Panc1 (cell line): ENCODE measurements at regions not wholly inside any gene's neighbourhood (a gene's known extent, or its start where the extent isn't known, plus 50 kb on each side); places are given as distances from the start of the nearest gene placed in this dataset.

Experiments used
- ATAC-seq: fragments of 200-7000 bp; cut with Tn5 transposase; 2 replicates; pipeline ENCODE4 v1.9.1; 2020; ENCODE audit warnings: mild to moderate bottlenecking, moderate library complexity
- BruUV-seq: library from RNA; stranded (reverse); fragments of 400-500 nt; replicated peaks from 2 replicates; lab custom pipeline; 2021; lab: Mats Ljungman, UMichigan
- CTCF ChIA-PET: fragments of 300-600 bp; sonication (Branson Sonifier 250); formaldehyde crosslinking; loops from one replicate; lab custom pipeline; 2022; ENCODE audit warnings: antibody characterized with exemption; lab: Charles Lee
- POLR2A ChIA-PET: fragments of 300-600 bp; sonication (Branson Sonifier 250); formaldehyde crosslinking; loops from one replicate; lab custom pipeline; 2022; ENCODE audit warnings: antibody characterized with exemption; lab: Charles Lee
- DNase-seq: peaks from one replicate; pipeline ENCODE4 v3.0.0-alpha.2; 2010; ENCODE audit warnings: low read depth, low spot score
- H3K27ac ChIP-seq: 2 replicates; pipeline ENCODE4 v1.5.1; 2011; ENCODE audit warnings: mild to moderate bottlenecking, low read length, inconsistent platforms
- H3K27me3 ChIP-seq: fragments of 200-500 bp; sonication (Bioruptor generic); 2 replicates; pipeline ENCODE4 v1.6.0; 2014; ENCODE audit warnings: low read length, inconsistent platforms; ENCODE audit not compliant: control insufficient read depth, insufficient read depth
- H3K36me3 ChIP-seq: fragments of 200-500 bp; sonication (Bioruptor generic); 2 replicates; pipeline ENCODE4 v1.5.1; 2014; ENCODE audit warnings: inconsistent platforms, mild to moderate bottlenecking, low read length, moderate library complexity; ENCODE audit not compliant: control insufficient read depth, insufficient read depth
- H3K4me1 ChIP-seq: 2 replicates; pipeline ENCODE4 v1.5.1; 2011; ENCODE audit warnings: inconsistent platforms, mild to moderate bottlenecking, low read length, moderate library complexity; ENCODE audit not compliant: control insufficient read depth, insufficient read depth
- H3K4me3 ChIP-seq, 2 experiments: 2 replicates each; pipeline ENCODE4 v1.5.1; 2011 to 2012; ENCODE audit warnings: low read depth in 2 of 2, low read length in 2 of 2, mild to moderate bottlenecking in 2 of 2, inconsistent platforms in 1 of 2, moderate library complexity in 1 of 2
- H3K9me3 ChIP-seq: fragments of 200-500 bp; sonication (Bioruptor generic); 2 replicates; pipeline ENCODE4 v1.5.1; 2014; ENCODE audit warnings: low read depth, mild to moderate bottlenecking, inconsistent platforms, low read length, moderate library complexity; ENCODE audit not compliant: control insufficient read depth, insufficient read depth
- POLR2AphosphoS5 ChIP-seq: IDR thresholded peaks from 2 replicates; pipeline ENCODE4 v1.6.1; 2012; ENCODE audit warnings: mild to moderate bottlenecking, low read depth, low read length, moderate library complexity
- SIN3A ChIP-seq: IDR thresholded peaks from 2 replicates; pipeline ENCODE4 v1.6.1; 2012; ENCODE audit warnings: low read depth, mild to moderate bottlenecking, low read length, moderate library complexity, borderline replicate concordance; ENCODE audit not compliant: insufficient read depth
- TCF7L2 ChIP-seq: IDR thresholded peaks from 2 replicates; pipeline ENCODE4 v1.6.1; 2011; ENCODE audit warnings: mild to moderate bottlenecking, low read depth, low read length, inconsistent platforms
- in situ Hi-C: cut with HindIII; loops from 2 replicates; pipeline ENCODE4 v1.10.0; 2016; ENCODE audit warnings: low sequenced_read_pairs, low pct_unique_long_range_greater_than_20kb
- intact Hi-C: fragments of 100-400 bp; cut with micrococcal nuclease; formaldehyde crosslinking; loops from one replicate; pipeline ENCODE4 v1.10.0; 2022; ENCODE audit not compliant: unreplicated experiment
- TF ChIP-seq, protein P1 (sequence below), 2 experiments: IDR thresholded peaks; 2 replicates each; pipeline ENCODE4 v1.6.1; 2011 to 2012; ENCODE audit warnings: low read depth in 2 of 2, control low read depth in 1 of 2, low read length in 1 of 2, mild to moderate bottlenecking in 1 of 2, moderate library complexity in 1 of 2; ENCODE audit not compliant: insufficient read depth in 1 of 2
- TF ChIP-seq, protein P2 (sequence below): fragments of 450-650 bp; IDR thresholded peaks from 2 replicates; pipeline ENCODE4 v1.5.1; 2017; ENCODE audit warnings: mild to moderate bottlenecking

DNA sequence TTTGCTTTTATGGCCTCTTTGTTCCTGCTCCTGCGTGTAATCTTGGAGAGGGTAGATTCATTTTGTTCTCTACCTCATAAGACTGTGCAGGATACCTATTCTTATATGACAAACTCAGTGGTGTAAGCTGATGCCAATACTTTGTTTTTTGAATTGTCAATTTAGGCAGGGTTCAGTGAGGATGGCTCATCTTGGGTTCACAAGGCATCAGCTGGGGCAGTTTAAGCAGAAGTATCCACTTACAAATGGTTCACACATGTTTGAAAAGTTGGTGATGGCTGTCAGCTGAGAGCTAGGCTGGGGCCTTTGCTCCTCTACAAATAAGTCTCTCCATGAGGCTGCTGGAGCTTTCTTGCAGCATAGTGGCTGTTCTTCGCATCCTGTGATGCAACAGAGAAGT, 920.6 kb upstream of the PIK3C3 start:
- Histone ChIP-seq H3K4me3 (no peak overlapping the region), H3K27ac (no peak overlapping the region), H3K9me3 (no peaks in the 10 kb centered on the region), H3K4me1 (no peaks in the 10 kb centered on the region), H3K36me3 (no peaks in the 10 kb centered on the region), H3K27me3 (no peaks in the 10 kb centered on the region)
- no TSS peak for BruUV-seq
- CTCF ChIA-PET = no interaction called here
- TF ChIP-seq, protein P1, sequence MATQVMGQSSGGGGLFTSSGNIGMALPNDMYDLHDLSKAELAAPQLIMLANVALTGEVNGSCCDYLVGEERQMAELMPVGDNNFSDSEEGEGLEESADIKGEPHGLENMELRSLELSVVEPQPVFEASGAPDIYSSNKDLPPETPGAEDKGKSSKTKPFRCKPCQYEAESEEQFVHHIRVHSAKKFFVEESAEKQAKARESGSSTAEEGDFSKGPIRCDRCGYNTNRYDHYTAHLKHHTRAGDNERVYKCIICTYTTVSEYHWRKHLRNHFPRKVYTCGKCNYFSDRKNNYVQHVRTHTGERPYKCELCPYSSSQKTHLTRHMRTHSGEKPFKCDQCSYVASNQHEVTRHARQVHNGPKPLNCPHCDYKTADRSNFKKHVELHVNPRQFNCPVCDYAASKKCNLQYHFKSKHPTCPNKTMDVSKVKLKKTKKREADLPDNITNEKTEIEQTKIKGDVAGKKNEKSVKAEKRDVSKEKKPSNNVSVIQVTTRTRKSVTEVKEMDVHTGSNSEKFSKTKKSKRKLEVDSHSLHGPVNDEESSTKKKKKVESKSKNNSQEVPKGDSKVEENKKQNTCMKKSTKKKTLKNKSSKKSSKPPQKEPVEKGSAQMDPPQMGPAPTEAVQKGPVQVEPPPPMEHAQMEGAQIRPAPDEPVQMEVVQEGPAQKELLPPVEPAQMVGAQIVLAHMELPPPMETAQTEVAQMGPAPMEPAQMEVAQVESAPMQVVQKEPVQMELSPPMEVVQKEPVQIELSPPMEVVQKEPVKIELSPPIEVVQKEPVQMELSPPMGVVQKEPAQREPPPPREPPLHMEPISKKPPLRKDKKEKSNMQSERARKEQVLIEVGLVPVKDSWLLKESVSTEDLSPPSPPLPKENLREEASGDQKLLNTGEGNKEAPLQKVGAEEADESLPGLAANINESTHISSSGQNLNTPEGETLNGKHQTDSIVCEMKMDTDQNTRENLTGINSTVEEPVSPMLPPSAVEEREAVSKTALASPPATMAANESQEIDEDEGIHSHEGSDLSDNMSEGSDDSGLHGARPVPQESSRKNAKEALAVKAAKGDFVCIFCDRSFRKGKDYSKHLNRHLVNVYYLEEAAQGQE (IDR thresholded peaks at IDR 0.05; ENCODE audit: insufficient read depth in 1 of 2, low read depth in 2 of 2, low read length in 1 of 2) = no peak
- TF ChIP-seq POLR2AphosphoS5 = no peak
- TF ChIP-seq, protein P2, sequence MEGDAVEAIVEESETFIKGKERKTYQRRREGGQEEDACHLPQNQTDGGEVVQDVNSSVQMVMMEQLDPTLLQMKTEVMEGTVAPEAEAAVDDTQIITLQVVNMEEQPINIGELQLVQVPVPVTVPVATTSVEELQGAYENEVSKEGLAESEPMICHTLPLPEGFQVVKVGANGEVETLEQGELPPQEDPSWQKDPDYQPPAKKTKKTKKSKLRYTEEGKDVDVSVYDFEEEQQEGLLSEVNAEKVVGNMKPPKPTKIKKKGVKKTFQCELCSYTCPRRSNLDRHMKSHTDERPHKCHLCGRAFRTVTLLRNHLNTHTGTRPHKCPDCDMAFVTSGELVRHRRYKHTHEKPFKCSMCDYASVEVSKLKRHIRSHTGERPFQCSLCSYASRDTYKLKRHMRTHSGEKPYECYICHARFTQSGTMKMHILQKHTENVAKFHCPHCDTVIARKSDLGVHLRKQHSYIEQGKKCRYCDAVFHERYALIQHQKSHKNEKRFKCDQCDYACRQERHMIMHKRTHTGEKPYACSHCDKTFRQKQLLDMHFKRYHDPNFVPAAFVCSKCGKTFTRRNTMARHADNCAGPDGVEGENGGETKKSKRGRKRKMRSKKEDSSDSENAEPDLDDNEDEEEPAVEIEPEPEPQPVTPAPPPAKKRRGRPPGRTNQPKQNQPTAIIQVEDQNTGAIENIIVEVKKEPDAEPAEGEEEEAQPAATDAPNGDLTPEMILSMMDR = no peak
- TF ChIP-seq SIN3A = no peak
- no peak for TF ChIP-seq TCF7L2
- POLR2A ChIA-PET = no interaction called here
- no peak for DNase-seq
- in situ Hi-C loops (no loop called here), intact Hi-C loops (no loop called here)
- ATAC-seq = no peak

DNA sequence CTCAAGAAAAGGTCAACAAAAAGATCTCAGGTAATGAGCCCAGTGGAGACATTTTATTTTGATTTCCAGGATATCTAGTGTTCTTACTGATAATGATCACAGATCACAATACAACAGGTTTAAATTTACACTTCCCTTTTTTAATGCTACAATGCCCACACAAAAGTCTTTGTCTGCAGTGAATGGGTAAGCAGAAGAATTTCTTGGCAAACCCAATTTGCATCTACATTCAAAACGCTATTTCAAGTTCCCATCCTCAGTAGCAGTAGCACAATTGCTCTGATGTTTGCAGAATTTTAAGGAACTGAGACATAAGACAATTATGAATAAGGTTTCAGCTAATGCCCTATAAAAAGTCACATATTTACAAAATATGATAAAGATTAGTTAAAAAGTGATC, 929.4 kb upstream of the PIK3C3 start:
- Histone ChIP-seq H3K36me3 (no peaks in the 10 kb centered on the region), H3K9me3 (no peaks in the 10 kb centered on the region), H3K4me1 (no peaks in the 10 kb centered on the region), H3K27ac (no peak overlapping the region), H3K27me3 (no peaks in the 10 kb centered on the region), H3K4me3 (no peak overlapping the region)
- BruUV-seq = no TSS peak
- ATAC-seq (no peak), DNase-seq (no peak)
- intact Hi-C loops (no loop called here), in situ Hi-C loops (no loop called here)
- TF ChIP-seq POLR2AphosphoS5 = no peak
- TF ChIP-seq, protein P1 (IDR thresholded peaks at IDR 0.05; ENCODE audit: insufficient read depth in 1 of 2, low read depth in 2 of 2, low read length in 1 of 2) = no peak
- no peak for TF ChIP-seq SIN3A
- TF ChIP-seq, protein P2 = no peak
- TF ChIP-seq TCF7L2 = no peak
- ChIA-PET POLR2A (no interaction called here), CTCF (no interaction called here)
